Keratinocyte (primary cell): ENCODE measurements at regions not wholly inside any gene's neighbourhood (a gene's known extent, or its start where the extent isn't known, plus 50 kb on each side); places are given as distances from the start of the nearest gene placed in this dataset.

Experiments used
- DNase-seq: peaks from one replicate; pipeline ENCODE4 v3.0.0-alpha.2; 2011; ENCODE audit warnings: low read depth, missing footprints, low spot score
- FAIRE-seq: peaks from 2 replicates; lab custom pipeline; 2011; peaks lifted over from hg19 to GRCh38; lab: Jason Lieb, UNC
- H2AFZ ChIP-seq: 2 replicates; pipeline ENCODE4 v1.6.0; 2012; ENCODE audit warnings: low read length, control low read depth, inconsistent platforms; ENCODE audit not compliant: control insufficient read depth
- H3K27ac ChIP-seq: 2 replicates; pipeline ENCODE4 v1.5.1; 2011; ENCODE audit warnings: low read length; ENCODE audit not compliant: control insufficient read depth, insufficient read depth
- H3K27me3 ChIP-seq: 3 replicates; pipeline ENCODE4 v1.6.0; 2011; ENCODE audit warnings: low read length; ENCODE audit not compliant: control insufficient read depth, insufficient read depth; ENCODE audit errors: extremely low read depth
- H3K36me3 ChIP-seq, 2 experiments: 2 replicates in 1 of 2; 3 replicates in 1 of 2; pipeline ENCODE4 v1.5.1; 2011; ENCODE audit warnings: low read length in 2 of 2, mild to moderate bottlenecking in 1 of 2; ENCODE audit not compliant: control insufficient read depth in 2 of 2, insufficient read depth in 2 of 2; ENCODE audit errors: extremely low read depth in 1 of 2
- H3K4me1 ChIP-seq: 3 replicates; pipeline ENCODE4 v1.5.1; 2011; ENCODE audit warnings: low read length; ENCODE audit not compliant: control insufficient read depth, insufficient read depth; ENCODE audit errors: extremely low read depth
- H3K4me2 ChIP-seq: 3 replicates; pipeline ENCODE4 v1.6.0; 2011; ENCODE audit warnings: low read depth, low read length; ENCODE audit not compliant: control insufficient read depth, insufficient read depth; ENCODE audit errors: extremely low read depth
- H3K4me3 ChIP-seq, 3 experiments: fragments of 200-600 bp in 1 of 3; sonication (generic) in 1 of 3; 2 replicates in 2 of 3; 3 replicates in 1 of 3; pipeline ENCODE4 v1.5.1; 2011 to 2016; ENCODE audit warnings: low read length in 3 of 3, mild to moderate bottlenecking in 3 of 3, control low read depth in 2 of 3, inconsistent platforms in 1 of 3, low read depth in 1 of 3, mixed read lengths in 1 of 3, mixed run types in 1 of 3, moderate library complexity in 1 of 3; ENCODE audit not compliant: control insufficient read depth in 2 of 3, insufficient read depth in 2 of 3; ENCODE audit errors: extremely low read depth in 1 of 3
- H3K79me2 ChIP-seq: 2 replicates; pipeline ENCODE4 v1.6.0; 2012; ENCODE audit warnings: low read length; ENCODE audit not compliant: control insufficient read depth, insufficient read depth
- H3K9ac ChIP-seq: 3 replicates; pipeline ENCODE4 v1.6.0; 2011; ENCODE audit warnings: low read length; ENCODE audit not compliant: control insufficient read depth, insufficient read depth; ENCODE audit errors: extremely low read depth
- H3K9me1 ChIP-seq: 3 replicates; pipeline ENCODE4 v1.6.0; 2011; ENCODE audit warnings: low read length; ENCODE audit not compliant: control insufficient read depth, insufficient read depth; ENCODE audit errors: extremely low read depth
- H3K9me3 ChIP-seq: 2 replicates; pipeline ENCODE4 v1.5.1; 2012; ENCODE audit warnings: low read depth, low read length; ENCODE audit not compliant: control insufficient read depth
- H4K20me1 ChIP-seq: 3 replicates; pipeline ENCODE4 v1.6.0; 2011; ENCODE audit warnings: low read length; ENCODE audit not compliant: control insufficient read depth, insufficient read depth; ENCODE audit errors: extremely low read depth
- EZH2 ChIP-seq: IDR thresholded peaks from one replicate; pipeline ENCODE4 v1.6.1; 2012; ENCODE audit warnings: inconsistent platforms, mild to moderate bottlenecking, low read length, moderate library complexity
- dilution Hi-C: fragments of 300-500 bp; cut with MboI; formaldehyde crosslinking; loops from one replicate; pipeline ENCODE4 v1.7.0; 2020; ENCODE audit warnings: low sequenced_read_pairs; ENCODE audit not compliant: extremely low pct_ligation_motif_present
- TF ChIP-seq, protein P1 (sequence below), 3 experiments: IDR thresholded peaks in 1 of 3; conservative IDR thresholded peaks in 1 of 3; optimal IDR thresholded peaks in 1 of 3; 2 replicates in 2 of 3; 3 replicates in 1 of 3; pipeline versions ENCODE3 to v1.5.1; 2011; ENCODE audit warnings: low read length in 3 of 3, mild to moderate bottlenecking in 3 of 3, moderate library complexity in 2 of 3, control low read depth in 1 of 3, inconsistent platforms in 1 of 3; ENCODE audit not compliant: insufficient read depth in 2 of 3; ENCODE audit errors: extremely low read depth in 1 of 3

DNA sequence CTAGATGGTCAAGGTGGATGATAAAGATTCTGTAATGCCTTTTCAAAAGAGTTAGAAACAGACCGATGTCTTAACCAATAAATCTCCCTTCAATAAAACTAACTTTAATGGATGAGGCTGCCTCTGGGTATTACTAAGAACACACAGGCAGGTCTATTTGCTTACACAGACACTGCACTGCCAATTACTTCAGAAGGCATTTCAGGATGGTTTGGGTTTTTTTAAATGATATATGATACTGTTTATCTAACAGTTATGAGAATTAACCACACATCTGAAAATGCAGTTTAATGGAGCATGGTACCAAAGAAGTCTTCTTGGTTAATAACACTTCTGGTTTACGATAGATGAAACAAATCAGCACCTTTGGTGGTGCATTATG, 367.9 kb upstream of the GRAMD2B start:
- H3K9me1 ChIP-seq = no peaks in the 10 kb centered on the region
- no peak overlapping the region for H3K27ac ChIP-seq
- FAIRE-seq = no peak
- H3K4me2 ChIP-seq = no peak overlapping the region
- H3K9me3 ChIP-seq = no peaks in the 10 kb centered on the region
- H3K27me3 ChIP-seq = no peaks in the 10 kb centered on the region
- no peak overlapping the region for H3K9ac ChIP-seq
- no peak for DNase-seq
- H2AFZ ChIP-seq = no peak overlapping the region
- no peaks in the 10 kb centered on the region for H3K4me1 ChIP-seq
- dilution Hi-C loops = no loop called here
- no peaks in the 10 kb centered on the region for H4K20me1 ChIP-seq
- TF ChIP-seq, protein P1, sequence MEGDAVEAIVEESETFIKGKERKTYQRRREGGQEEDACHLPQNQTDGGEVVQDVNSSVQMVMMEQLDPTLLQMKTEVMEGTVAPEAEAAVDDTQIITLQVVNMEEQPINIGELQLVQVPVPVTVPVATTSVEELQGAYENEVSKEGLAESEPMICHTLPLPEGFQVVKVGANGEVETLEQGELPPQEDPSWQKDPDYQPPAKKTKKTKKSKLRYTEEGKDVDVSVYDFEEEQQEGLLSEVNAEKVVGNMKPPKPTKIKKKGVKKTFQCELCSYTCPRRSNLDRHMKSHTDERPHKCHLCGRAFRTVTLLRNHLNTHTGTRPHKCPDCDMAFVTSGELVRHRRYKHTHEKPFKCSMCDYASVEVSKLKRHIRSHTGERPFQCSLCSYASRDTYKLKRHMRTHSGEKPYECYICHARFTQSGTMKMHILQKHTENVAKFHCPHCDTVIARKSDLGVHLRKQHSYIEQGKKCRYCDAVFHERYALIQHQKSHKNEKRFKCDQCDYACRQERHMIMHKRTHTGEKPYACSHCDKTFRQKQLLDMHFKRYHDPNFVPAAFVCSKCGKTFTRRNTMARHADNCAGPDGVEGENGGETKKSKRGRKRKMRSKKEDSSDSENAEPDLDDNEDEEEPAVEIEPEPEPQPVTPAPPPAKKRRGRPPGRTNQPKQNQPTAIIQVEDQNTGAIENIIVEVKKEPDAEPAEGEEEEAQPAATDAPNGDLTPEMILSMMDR (optimal IDR thresholded peaks at IDR 0.05 in 1 of 3, IDR thresholded peaks at IDR 0.05 in 1 of 3, conservative IDR thresholded peaks at IDR 0.05 in 1 of 3; ENCODE audit: extremely low read depth in 1 of 3, insufficient read depth in 2 of 3, low read length in 3 of 3) = no peak
- no peak for TF ChIP-seq EZH2
- H3K79me2 ChIP-seq = no peaks in the 10 kb centered on the region
- no peaks in the 10 kb centered on the region for H3K36me3 ChIP-seq
- no peak overlapping the region for H3K4me3 ChIP-seq

DNA sequence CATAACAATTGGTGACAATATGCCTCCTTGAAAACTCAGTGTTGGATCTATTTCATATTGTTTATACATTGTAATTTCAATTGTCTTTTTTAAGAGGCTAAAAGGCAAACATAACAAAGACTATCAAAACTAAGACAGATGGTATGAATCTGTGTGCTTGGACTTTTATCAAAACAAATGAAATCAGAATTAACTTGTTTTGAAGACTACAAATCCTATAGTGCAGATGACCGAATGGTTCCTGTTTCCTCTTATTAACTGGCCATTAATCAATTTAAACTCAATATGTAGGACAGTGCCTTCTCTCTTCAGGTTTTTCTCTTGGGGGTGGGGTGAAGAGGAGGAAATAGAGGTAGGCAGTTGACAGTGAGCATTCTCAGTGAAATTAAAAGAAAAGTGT, 366.9 kb upstream of the GRAMD2B start:
- no peak for DNase-seq

More for the DNA sequence above, 366.9 kb upstream of the GRAMD2B start:
- Histone ChIP-seq H3K79me2 (no peaks in the 10 kb centered on the region), H3K27me3 (no peaks in the 10 kb centered on the region), H3K4me2 (no peak overlapping the region), H3K27ac (no peak overlapping the region), H4K20me1 (no peaks in the 10 kb centered on the region), H3K9me1 (no peaks in the 10 kb centered on the region), H2AFZ (no peak overlapping the region), H3K4me3 (no peak overlapping the region), H3K9me3 (no peaks in the 10 kb centered on the region), H3K36me3 (no peaks in the 10 kb centered on the region), H3K4me1 (no peaks in the 10 kb centered on the region), H3K9ac (no peak overlapping the region)
- no peak for TF ChIP-seq EZH2
- TF ChIP-seq, protein P1 (optimal IDR thresholded peaks at IDR 0.05 in 1 of 3, IDR thresholded peaks at IDR 0.05 in 1 of 3, conservative IDR thresholded peaks at IDR 0.05 in 1 of 3; ENCODE audit: extremely low read depth in 1 of 3, insufficient read depth in 2 of 3, low read length in 3 of 3) = no peak
- FAIRE-seq = no peak
- dilution Hi-C loops = no loop called here
